Calu3 (cell line): ENCODE measurements at regions not wholly inside any gene's neighbourhood (a gene's known extent, or its start where the extent isn't known, plus 50 kb on each side); places are given as distances from the start of the nearest gene placed in this dataset.

Experiments used
- BruUV-seq: library from RNA; stranded (reverse); fragments of 400-500 nt; replicated peaks from 2 replicates; lab custom pipeline; 2021; lab: Mats Ljungman, UMichigan
- CTCF ChIA-PET: fragments of 300-600 bp; sonication (Branson Sonifier 250); formaldehyde crosslinking; loops from one replicate; lab custom pipeline; 2022; ENCODE audit warnings: antibody characterized with exemption; lab: Charles Lee
- DNase-seq: peaks from one replicate; pipeline ENCODE4 v3.0.0; 2022
- H3K27ac Mint-ChIP-seq: one replicate; pipeline ENCODE4 v1.8.0; 2022; ENCODE audit warnings: mixed read lengths; ENCODE audit not compliant: unreplicated experiment
- H3K27me3 Mint-ChIP-seq: one replicate; pipeline ENCODE4 v1.8.0; 2022; ENCODE audit warnings: mixed read lengths; ENCODE audit not compliant: unreplicated experiment
- H3K36me3 Mint-ChIP-seq: one replicate; pipeline ENCODE4 v1.8.0; 2022; ENCODE audit warnings: mild to moderate bottlenecking, moderate library complexity, mixed read lengths; ENCODE audit not compliant: insufficient read depth, unreplicated experiment
- H3K4me1 Mint-ChIP-seq: one replicate; pipeline ENCODE4 v1.8.0; 2022; ENCODE audit warnings: mild to moderate bottlenecking, low read depth, mixed read lengths; ENCODE audit not compliant: unreplicated experiment
- H3K4me3 Mint-ChIP-seq: one replicate; pipeline ENCODE4 v1.8.0; 2022; ENCODE audit warnings: mild to moderate bottlenecking, low read depth, moderate library complexity, mixed read lengths; ENCODE audit not compliant: unreplicated experiment
- H3K9me3 Mint-ChIP-seq: one replicate; pipeline ENCODE4 v1.8.0; 2022; ENCODE audit warnings: low read depth, mixed read lengths; ENCODE audit not compliant: unreplicated experiment
- intact Hi-C: fragments of 100-400 bp; cut with micrococcal nuclease; formaldehyde crosslinking; loops from one replicate; pipeline ENCODE4 v1.10.0; 2022; ENCODE audit not compliant: unreplicated experiment
- TF ChIP-seq, protein P1 (sequence below): fragments of 200-600 bp; IDR thresholded peaks from one replicate; pipeline ENCODE4 v1.8.0; 2022; ENCODE audit warnings: antibody characterized with exemption; ENCODE audit not compliant: unreplicated experiment

GRCh38 chr11:113556036-113556435 lies 80.8 kb upstream of the DRD2 start:
- Mint-ChIP-seq H3K27me3 (no peaks in the 10 kb centered on the region), H3K9me3 (no peaks in the 10 kb centered on the region), H3K4me1 (no peaks in the 10 kb centered on the region), H3K4me3 (no peak overlapping the region), H3K27ac (no peak overlapping the region), H3K36me3 (no peaks in the 10 kb centered on the region)
- no peak for DNase-seq
- TF ChIP-seq, protein P1, sequence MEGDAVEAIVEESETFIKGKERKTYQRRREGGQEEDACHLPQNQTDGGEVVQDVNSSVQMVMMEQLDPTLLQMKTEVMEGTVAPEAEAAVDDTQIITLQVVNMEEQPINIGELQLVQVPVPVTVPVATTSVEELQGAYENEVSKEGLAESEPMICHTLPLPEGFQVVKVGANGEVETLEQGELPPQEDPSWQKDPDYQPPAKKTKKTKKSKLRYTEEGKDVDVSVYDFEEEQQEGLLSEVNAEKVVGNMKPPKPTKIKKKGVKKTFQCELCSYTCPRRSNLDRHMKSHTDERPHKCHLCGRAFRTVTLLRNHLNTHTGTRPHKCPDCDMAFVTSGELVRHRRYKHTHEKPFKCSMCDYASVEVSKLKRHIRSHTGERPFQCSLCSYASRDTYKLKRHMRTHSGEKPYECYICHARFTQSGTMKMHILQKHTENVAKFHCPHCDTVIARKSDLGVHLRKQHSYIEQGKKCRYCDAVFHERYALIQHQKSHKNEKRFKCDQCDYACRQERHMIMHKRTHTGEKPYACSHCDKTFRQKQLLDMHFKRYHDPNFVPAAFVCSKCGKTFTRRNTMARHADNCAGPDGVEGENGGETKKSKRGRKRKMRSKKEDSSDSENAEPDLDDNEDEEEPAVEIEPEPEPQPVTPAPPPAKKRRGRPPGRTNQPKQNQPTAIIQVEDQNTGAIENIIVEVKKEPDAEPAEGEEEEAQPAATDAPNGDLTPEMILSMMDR, result no peak
- CTCF ChIA-PET, result no interaction called here
- no TSS peak for BruUV-seq
- intact Hi-C loops, result no loop called here

DNA sequence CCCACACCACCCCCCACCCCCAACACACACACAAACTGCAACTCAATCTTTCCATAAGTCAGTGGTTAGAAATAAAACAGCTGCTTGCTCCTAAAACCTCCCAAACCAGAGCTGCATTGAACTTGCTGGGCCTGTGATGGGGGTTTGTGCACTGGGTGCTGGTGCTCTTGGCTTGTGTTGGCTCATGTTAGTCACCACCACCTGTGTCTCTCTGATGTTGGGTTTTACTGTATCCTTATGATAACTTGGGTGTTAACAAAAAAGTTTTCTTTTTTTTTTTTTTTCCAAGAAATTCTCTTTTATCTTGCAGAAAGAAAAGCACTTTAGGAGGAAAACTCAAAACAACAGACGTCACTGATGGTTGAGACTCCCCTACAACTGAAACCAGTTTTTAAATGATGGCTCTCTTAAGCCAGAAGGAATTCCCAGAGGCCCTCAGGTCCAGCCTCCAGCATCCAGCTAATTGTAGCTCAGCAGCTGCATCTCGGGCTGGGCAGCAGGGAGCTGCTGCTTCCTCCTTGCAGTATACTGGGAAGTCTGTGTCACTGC lies 79.9 kb upstream of the DRD2 start:
- intact Hi-C loops, result no loop called here
- Mint-ChIP-seq H3K36me3 (no peaks in the 10 kb centered on the region), H3K4me3 (no peak overlapping the region), H3K9me3 (no peaks in the 10 kb centered on the region), H3K27me3 (no peaks in the 10 kb centered on the region), H3K4me1 (no peaks in the 10 kb centered on the region), H3K27ac (no peak overlapping the region)
- no peak for DNase-seq
- TF ChIP-seq, protein P1, result no peak
- CTCF ChIA-PET, result interaction anchor here (0.7 kb wide), 1 partner anchor 108 kb away, joined by 3 read pairs; no protein-coding TSS in a partner anchor
- no TSS peak for BruUV-seq

- Mint-ChIP-seq H3K27ac (no peak overlapping the region), H3K4me3 (no peak overlapping the region), H3K9me3 (no peaks in the 10 kb centered on the region), H3K36me3 (no peaks in the 10 kb centered on the region), H3K27me3 (no peaks in the 10 kb centered on the region), H3K4me1 (no peaks in the 10 kb centered on the region)
- BruUV-seq, result no TSS peak
- TF ChIP-seq, protein P1, result no peak
- no peak for DNase-seq
- CTCF ChIA-PET, result interaction anchor here (1.6 kb wide), 1 partner anchor 110 kb away, joined by 4 read pairs; no protein-coding TSS in a partner anchor
- intact Hi-C loops, result loop anchor here (1.0 kb wide), 1 partner anchor 177 kb away; no protein-coding TSS in a partner anchor
Measured at GRCh38 chr11:113554526-113554925, 79.3 kb upstream of the DRD2 start.

DNA sequence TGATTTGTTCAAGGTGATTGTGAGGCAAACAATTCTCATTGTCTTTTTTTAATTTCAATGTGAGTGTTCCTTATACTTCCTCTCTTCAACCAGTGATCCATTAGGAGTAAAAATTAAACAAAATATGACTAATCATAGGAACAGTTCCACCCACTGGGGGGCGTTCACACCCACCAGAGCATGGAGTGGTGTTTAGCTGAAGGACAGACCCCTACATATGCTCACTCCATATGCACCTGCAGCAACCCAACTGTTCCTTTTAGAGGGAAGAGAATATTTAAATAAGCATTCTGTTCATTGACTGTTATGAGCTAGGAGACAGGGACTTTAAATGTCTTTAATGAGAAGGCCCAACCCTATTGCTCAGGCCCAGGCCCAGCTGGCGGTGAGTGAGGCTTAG lies 78.7 kb upstream of the DRD2 start:
- CTCF ChIA-PET, result interaction anchor here (1.6 kb wide), 1 partner anchor 111 kb away, joined by 4 read pairs; no protein-coding TSS in a partner anchor
- no peak overlapping the region for H3K27ac Mint-ChIP-seq
- no TSS peak for BruUV-seq
- H3K4me3 Mint-ChIP-seq, result no peak overlapping the region
- TF ChIP-seq, protein P1, result no peak
- H3K9me3 Mint-ChIP-seq, result no peaks in the 10 kb centered on the region
- intact Hi-C loops, result loop anchor here (1.0 kb wide), 1 partner anchor 177 kb away; no protein-coding TSS in a partner anchor
- H3K4me1 Mint-ChIP-seq, result no peaks in the 10 kb centered on the region
- no peaks in the 10 kb centered on the region for H3K27me3 Mint-ChIP-seq
- no peaks in the 10 kb centered on the region for H3K36me3 Mint-ChIP-seq
- no peak for DNase-seq
